ENCODE measurements at regions not wholly inside any gene's neighbourhood (a gene's known extent, or its start where the extent isn't known, plus 50 kb on each side); places are given as distances from the start of the nearest gene placed in this dataset.

- DNase-seq (ENCODE audit: low spot score): no peak
- Histone ChIP-seq H3K27ac (ENCODE audit: low read depth, low read length, poor library complexity, severe bottlenecking) (no peak overlapping the region), H3K4me1 (ENCODE audit: insufficient read depth, low read length, poor library complexity, severe bottlenecking) (no peaks in the 10 kb centered on the region), H3K36me3 (ENCODE audit: insufficient read depth, low read length) (no peaks in the 10 kb centered on the region), H3K79me2 (ENCODE audit: insufficient read depth, low read depth, low read length) (no peaks in the 10 kb centered on the region), H2AFZ (ENCODE audit: low read length) (no peak overlapping the region), H3K4me3 (ENCODE audit: low read depth, low read length, poor library complexity, severe bottlenecking) (no peak overlapping the region), H4K20me1 (ENCODE audit: insufficient read depth, low read length) (no peaks in the 10 kb centered on the region), H3K9me3 (ENCODE audit: low read length) (no peaks in the 10 kb centered on the region), H3K4me2 (ENCODE audit: low read length) (no peak overlapping the region), H3K9me2 (ENCODE audit: insufficient read depth, low read length) (no peaks in the 10 kb centered on the region; the same call in 1 of the 2 replicates)
- intact Hi-C loops (cut with micrococcal nuclease; ENCODE audit: unreplicated experiment): no loop called here
- TF ChIP-seq, protein P1, sequence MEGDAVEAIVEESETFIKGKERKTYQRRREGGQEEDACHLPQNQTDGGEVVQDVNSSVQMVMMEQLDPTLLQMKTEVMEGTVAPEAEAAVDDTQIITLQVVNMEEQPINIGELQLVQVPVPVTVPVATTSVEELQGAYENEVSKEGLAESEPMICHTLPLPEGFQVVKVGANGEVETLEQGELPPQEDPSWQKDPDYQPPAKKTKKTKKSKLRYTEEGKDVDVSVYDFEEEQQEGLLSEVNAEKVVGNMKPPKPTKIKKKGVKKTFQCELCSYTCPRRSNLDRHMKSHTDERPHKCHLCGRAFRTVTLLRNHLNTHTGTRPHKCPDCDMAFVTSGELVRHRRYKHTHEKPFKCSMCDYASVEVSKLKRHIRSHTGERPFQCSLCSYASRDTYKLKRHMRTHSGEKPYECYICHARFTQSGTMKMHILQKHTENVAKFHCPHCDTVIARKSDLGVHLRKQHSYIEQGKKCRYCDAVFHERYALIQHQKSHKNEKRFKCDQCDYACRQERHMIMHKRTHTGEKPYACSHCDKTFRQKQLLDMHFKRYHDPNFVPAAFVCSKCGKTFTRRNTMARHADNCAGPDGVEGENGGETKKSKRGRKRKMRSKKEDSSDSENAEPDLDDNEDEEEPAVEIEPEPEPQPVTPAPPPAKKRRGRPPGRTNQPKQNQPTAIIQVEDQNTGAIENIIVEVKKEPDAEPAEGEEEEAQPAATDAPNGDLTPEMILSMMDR (conservative IDR thresholded peaks at IDR 0.05; ENCODE audit: low read length): no peak
- no peak for TF ChIP-seq EZH2phosphoT487 (IDR thresholded peaks at IDR 0.05; ENCODE audit: borderline replicate concordance, low read depth, low read length)
- ChIA-PET CTCF (ENCODE audit: unreplicated experiment) (no interaction called here), POLR2A (no interaction called here)
- no TSS peak for BruUV-seq (replicated peaks)
Measured at GRCh38 chr1:56152635-56153034, 426.7 kb downstream of the PLPP3 start.

DNA sequence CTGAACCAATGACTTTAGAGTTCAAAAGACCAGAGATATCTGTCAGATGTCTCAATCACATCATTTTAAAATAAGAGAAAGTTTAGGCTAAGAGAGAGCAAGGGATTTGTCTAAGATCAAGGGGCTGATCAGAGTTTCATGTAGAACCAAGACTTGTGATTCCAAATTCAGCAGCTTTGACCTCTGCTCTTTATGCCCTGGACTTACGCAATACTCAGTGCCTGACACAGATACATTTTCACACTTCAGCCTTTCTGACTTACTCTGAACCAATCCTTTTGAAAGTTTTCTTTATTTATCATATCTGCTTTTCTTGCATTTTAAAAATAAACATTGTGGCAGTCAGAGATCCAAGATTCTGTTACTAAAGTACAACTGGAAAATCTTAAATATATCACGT lies 428.0 kb downstream of the PLPP3 start:
- POLR2A ChIA-PET: interaction anchor here (0.6 kb wide), 1 partner anchor 905 kb away, joined by 4 read pairs; no protein-coding TSS in a partner anchor
- BruUV-seq (replicated peaks): no TSS peak
- no peaks in the 10 kb centered on the region; the same call in 1 of the 2 replicates for H3K9me2 ChIP-seq (ENCODE audit: insufficient read depth, low read length)
- CTCF ChIA-PET (ENCODE audit: unreplicated experiment): no interaction called here
- no peaks in the 10 kb centered on the region for H3K79me2 ChIP-seq (ENCODE audit: insufficient read depth, low read depth, low read length)
- intact Hi-C loops (cut with micrococcal nuclease; ENCODE audit: unreplicated experiment): no loop called here
- no peaks in the 10 kb centered on the region for H4K20me1 ChIP-seq (ENCODE audit: insufficient read depth, low read length)
- no peak overlapping the region for H2AFZ ChIP-seq (ENCODE audit: low read length)
- DNase-seq (ENCODE audit: low spot score): no peak
- no peak overlapping the region for H3K4me3 ChIP-seq (ENCODE audit: low read depth, low read length, poor library complexity, severe bottlenecking)
- no peaks in the 10 kb centered on the region for H3K4me1 ChIP-seq (ENCODE audit: insufficient read depth, low read length, poor library complexity, severe bottlenecking)
- no peak overlapping the region for H3K27ac ChIP-seq (ENCODE audit: low read depth, low read length, poor library complexity, severe bottlenecking)
- no peak for TF ChIP-seq EZH2phosphoT487 (IDR thresholded peaks at IDR 0.05; ENCODE audit: borderline replicate concordance, low read depth, low read length)
- TF ChIP-seq, protein P1 (conservative IDR thresholded peaks at IDR 0.05; ENCODE audit: low read length): no peak
- no peaks in the 10 kb centered on the region for H3K9me3 ChIP-seq (ENCODE audit: low read length)
- H3K4me2 ChIP-seq (ENCODE audit: low read length): no peak overlapping the region
- H3K36me3 ChIP-seq (ENCODE audit: insufficient read depth, low read length): no peaks in the 10 kb centered on the region

DNA sequence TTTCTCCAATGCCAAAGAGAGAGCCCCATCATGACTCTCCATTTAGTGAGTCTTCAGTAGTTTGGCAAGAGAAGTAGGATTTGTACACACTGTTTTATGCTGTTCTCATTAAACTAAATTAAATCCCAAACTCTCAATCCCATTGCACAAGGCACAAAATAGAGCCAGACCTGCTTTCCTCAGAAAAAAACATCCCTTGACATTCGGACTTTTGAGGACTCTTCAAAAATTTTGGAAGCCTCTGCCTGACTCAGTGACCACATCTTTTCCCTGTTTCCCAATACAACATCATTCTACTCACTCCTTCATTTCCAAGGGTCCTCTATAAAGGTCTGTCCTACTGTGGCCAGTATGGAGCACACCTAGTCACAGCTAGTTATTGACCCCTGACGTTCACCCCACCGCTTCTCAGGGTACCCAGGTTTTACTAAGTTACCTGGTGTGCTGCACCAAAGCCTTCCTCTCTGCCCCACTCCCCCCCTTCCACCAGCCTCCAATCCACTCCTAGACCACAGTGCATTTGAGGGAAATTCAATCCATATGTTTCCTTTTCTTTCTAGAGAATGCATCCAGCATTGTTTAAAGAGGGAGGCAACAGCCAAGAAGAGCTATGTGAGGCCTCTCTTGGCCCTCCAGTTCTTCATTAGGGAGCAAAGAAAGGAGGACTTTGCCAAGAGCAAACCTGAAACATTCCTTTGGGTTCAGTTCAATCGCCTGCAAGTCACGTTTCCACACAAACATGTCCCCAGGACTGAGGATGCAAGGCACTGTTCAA lies 428.7 kb downstream of the PLPP3 start:
- ChIA-PET POLR2A (interaction anchor here (0.6 to 0.9 kb wide), 2 partner anchors 288 to 905 kb away, joined by 3 to 4 read pairs; no protein-coding TSS in a partner anchor), CTCF (ENCODE audit: unreplicated experiment) (no interaction called here)
- Histone ChIP-seq H3K9me2 (ENCODE audit: insufficient read depth, low read length) (no peaks in the 10 kb centered on the region; the same call in 1 of the 2 replicates), H4K20me1 (ENCODE audit: insufficient read depth, low read length) (no peaks in the 10 kb centered on the region), H3K4me1 (ENCODE audit: insufficient read depth, low read length, poor library complexity, severe bottlenecking) (no peaks in the 10 kb centered on the region), H3K79me2 (ENCODE audit: insufficient read depth, low read depth, low read length) (no peaks in the 10 kb centered on the region), H3K4me3 (ENCODE audit: low read depth, low read length, poor library complexity, severe bottlenecking) (no peak overlapping the region), H3K9me3 (ENCODE audit: low read length) (no peaks in the 10 kb centered on the region), H3K27ac (ENCODE audit: low read depth, low read length, poor library complexity, severe bottlenecking) (no peak overlapping the region), H2AFZ (ENCODE audit: low read length) (no peak overlapping the region), H3K36me3 (ENCODE audit: insufficient read depth, low read length) (no peaks in the 10 kb centered on the region), H3K4me2 (ENCODE audit: low read length) (no peak overlapping the region)
- TF ChIP-seq EZH2phosphoT487 (IDR thresholded peaks at IDR 0.05; ENCODE audit: borderline replicate concordance, low read depth, low read length): no peak
- TF ChIP-seq, protein P1 (conservative IDR thresholded peaks at IDR 0.05; ENCODE audit: low read length): no peak
- intact Hi-C loops (cut with micrococcal nuclease; ENCODE audit: unreplicated experiment): no loop called here
- no TSS peak for BruUV-seq (replicated peaks)
- DNase-seq (ENCODE audit: low spot score): no peak
